ENCODE measurements at regions not wholly inside any gene's neighbourhood (a gene's known extent, or its start where the extent isn't known, plus 50 kb on each side); places are given as distances from the start of the nearest gene placed in this dataset.
A peak's percentile ranks its signal among the peaks of the same experiment; 100 is the strongest.
"Not testable (repeated sequence)": the region's sequence is repeated elsewhere in the genome, so short reads cannot be mapped to it uniquely, and the experiment has no call there.

- DNase-seq = no peak
These were observed 151.9 kb upstream of the CARMIL1 start for GRCh38 chr6:25127076-25127837.

- no peak for DNase-seq
These were observed 148.7 kb upstream of the CARMIL1 start for GRCh38 chr6:25130518-25130917.

GRCh38 chr6:25132934-25133333 is 146.2 kb upstream of the CARMIL1 start:
- DNase-seq = no peak

- no peak for DNase-seq
These were observed 145.6 kb upstream of the CARMIL1 start for GRCh38 chr6:25133568-25133967.

- DNase-seq = no peak
These were observed 142.3 kb upstream of the CARMIL1 start for GRCh38 chr6:25136854-25137253.

- no peak for DNase-seq
These were observed 141.7 kb upstream of the CARMIL1 start for GRCh38 chr6:25137480-25137879.

- DNase-seq = no peak
These were observed 141.3 kb upstream of the CARMIL1 start for GRCh38 chr6:25137916-25138232.

GRCh38 chr6:25138233-25138933 is 140.8 kb upstream of the CARMIL1 start:
- peak; percentile 57 for DNase-seq

- DNase-seq = no peak
These were observed 140.2 kb upstream of the CARMIL1 start for GRCh38 chr6:25138934-25139415.

GRCh38 chr6:25139608-25140007 is 139.6 kb upstream of the CARMIL1 start:
- DNase-seq = not testable (repeated sequence)

- DNase-seq = no peak
These were observed 136.7 kb upstream of the CARMIL1 start for GRCh38 chr6:25142506-25142905.

- DNase-seq = no peak
These were observed 134.3 kb upstream of the CARMIL1 start for GRCh38 chr6:25144919-25145318.

GRCh38 chr6:25147223-25147622 is 132.0 kb upstream of the CARMIL1 start:
- DNase-seq = no peak

GRCh38 chr6:25150031-25150430 is 129.1 kb upstream of the CARMIL1 start:
- no peak for DNase-seq

GRCh38 chr6:25150863-25151262 is 128.3 kb upstream of the CARMIL1 start:
- DNase-seq = no peak

GRCh38 chr6:25153079-25153478 is 126.1 kb upstream of the CARMIL1 start:
- DNase-seq = no peak

GRCh38 chr6:25154034-25154596 is 125.1 kb upstream of the CARMIL1 start:
- no peak for DNase-seq

- DNase-seq = no peak
These were observed 124.0 kb upstream of the CARMIL1 start for GRCh38 chr6:25155211-25155610.

- DNase-seq = no peak
These were observed 123.1 kb upstream of the CARMIL1 start for GRCh38 chr6:25156123-25156522.

GRCh38 chr6:25157183-25157582 is 122.0 kb upstream of the CARMIL1 start:
- no peak for DNase-seq

GRCh38 chr6:25157842-25158241 is 121.3 kb upstream of the CARMIL1 start:
- no peak for DNase-seq

- DNase-seq = not testable (repeated sequence)
These were observed 119.0 kb upstream of the CARMIL1 start for GRCh38 chr6:25160134-25160533.

GRCh38 chr6:25165177-25165576 is 114.0 kb upstream of the CARMIL1 start:
- DNase-seq = no peak

- DNase-seq = no peak
These were observed 113.4 kb upstream of the CARMIL1 start for GRCh38 chr6:25165800-25166199.

Measured in activated effector memory CD4-positive, alpha-beta T cell treated with Interleukin-2 at 50 U/mL for 16 hours (primary cell).